GM19372 (cell line): ENCODE measurements at regions not wholly inside any gene's neighbourhood (a gene's known extent, or its start where the extent isn't known, plus 50 kb on each side); places are given as distances from the start of the nearest gene placed in this dataset.

Experiments used
- ATAC-seq: cut with Tn5 transposase; IDR thresholded peaks from one replicate; pipeline ENCODE4 v1.9.1; 2021; ENCODE audit warnings: mild to moderate bottlenecking, low read depth, moderate library complexity; ENCODE audit not compliant: unreplicated experiment

- ATAC-seq, result no peak
Measured at GRCh38 chr20:57803508-57804005, 93.7 kb upstream of the PMEPA1 start.

GRCh38 chr20:57802765-57803507 is 93.1 kb upstream of the PMEPA1 start:
- ATAC-seq, result no peak

GRCh38 chr20:57801581-57801980 is 91.8 kb upstream of the PMEPA1 start:
- ATAC-seq, result no peak

- no peak for ATAC-seq
Measured at GRCh38 chr20:57800791-57801430, 91.1 kb upstream of the PMEPA1 start.

- no peak for ATAC-seq
Measured at GRCh38 chr20:57797401-57797800, 87.6 kb upstream of the PMEPA1 start.

- no peak for ATAC-seq
Measured at GRCh38 chr20:57795977-57796560, 86.3 kb upstream of the PMEPA1 start.

- no peak for ATAC-seq
Measured at GRCh38 chr20:57795342-57795697, 85.5 kb upstream of the PMEPA1 start.

GRCh38 chr20:57794600-57795341 is 85.0 kb upstream of the PMEPA1 start:
- no peak for ATAC-seq

- ATAC-seq, result no peak
Measured at GRCh38 chr20:57794036-57794435, 84.2 kb upstream of the PMEPA1 start.

- no peak for ATAC-seq
Measured at GRCh38 chr20:57793421-57793820, 83.6 kb upstream of the PMEPA1 start.

GRCh38 chr20:57792386-57793080 is 82.7 kb upstream of the PMEPA1 start:
- no peak for ATAC-seq

- ATAC-seq, result no peak
Measured at GRCh38 chr20:57791966-57792365, 82.2 kb upstream of the PMEPA1 start.

GRCh38 chr20:57791178-57791962 is 81.6 kb upstream of the PMEPA1 start:
- ATAC-seq, result no peak

GRCh38 chr20:57790176-57790575 is 80.4 kb upstream of the PMEPA1 start:
- no peak for ATAC-seq

- ATAC-seq, result no peak
Measured at GRCh38 chr20:57788936-57789613, 79.3 kb upstream of the PMEPA1 start.

- no peak for ATAC-seq
Measured at GRCh38 chr20:57787990-57788781, 78.4 kb upstream of the PMEPA1 start.

- ATAC-seq, result no peak
Measured at GRCh38 chr20:57787151-57787989, 77.6 kb upstream of the PMEPA1 start.
